Nephron progenitor cell (in vitro differentiated cells): ENCODE measurements at regions not wholly inside any gene's neighbourhood (a gene's known extent, or its start where the extent isn't known, plus 50 kb on each side); places are given as distances from the start of the nearest gene placed in this dataset.

Source experiments
- DNase-seq: peaks from one replicate; pipeline ENCODE4 v3.0.0; 2021
- H3K27ac Mint-ChIP-seq: 2 replicates; pipeline ENCODE4 v1.8.0; 2021; ENCODE audit warnings: mild to moderate bottlenecking, moderate library complexity, mixed read lengths
- H3K27me3 Mint-ChIP-seq: 2 replicates; pipeline ENCODE4 v1.8.0; 2021; ENCODE audit warnings: mild to moderate bottlenecking, low read depth, mixed read lengths; ENCODE audit not compliant: poor library complexity
- H3K36me3 Mint-ChIP-seq: 2 replicates; pipeline ENCODE4 v1.8.0; 2021; ENCODE audit warnings: low read depth, mixed read lengths
- H3K4me1 Mint-ChIP-seq: 2 replicates; pipeline ENCODE4 v1.8.0; 2021; ENCODE audit warnings: mixed read lengths
- H3K4me3 Mint-ChIP-seq: 2 replicates; pipeline ENCODE4 v1.8.0; 2021; ENCODE audit warnings: mild to moderate bottlenecking, moderate library complexity, mixed read lengths
- H3K9me3 Mint-ChIP-seq: 2 replicates; pipeline ENCODE4 v1.8.0; 2021; ENCODE audit warnings: mild to moderate bottlenecking, moderate library complexity, mixed read lengths
- TF ChIP-seq, protein P1 (sequence below): fragments of 200-600 bp; sonication (generic); IDR thresholded peaks from 2 replicates; pipeline ENCODE4 v1.5.0; 2021; ENCODE audit warnings: antibody characterized with exemption

- Mint-ChIP-seq H3K4me1 (peaks cover 6% of the 10 kb centered on the region), H3K27ac (no peak overlapping the region), H3K9me3 (peaks cover 4% of the 10 kb centered on the region), H3K36me3 (no peaks in the 10 kb centered on the region), H3K4me3 (peak overlapping the region; percentile 82), H3K27me3 (peaks cover 67% of the 10 kb centered on the region)
- TF ChIP-seq, protein P1, sequence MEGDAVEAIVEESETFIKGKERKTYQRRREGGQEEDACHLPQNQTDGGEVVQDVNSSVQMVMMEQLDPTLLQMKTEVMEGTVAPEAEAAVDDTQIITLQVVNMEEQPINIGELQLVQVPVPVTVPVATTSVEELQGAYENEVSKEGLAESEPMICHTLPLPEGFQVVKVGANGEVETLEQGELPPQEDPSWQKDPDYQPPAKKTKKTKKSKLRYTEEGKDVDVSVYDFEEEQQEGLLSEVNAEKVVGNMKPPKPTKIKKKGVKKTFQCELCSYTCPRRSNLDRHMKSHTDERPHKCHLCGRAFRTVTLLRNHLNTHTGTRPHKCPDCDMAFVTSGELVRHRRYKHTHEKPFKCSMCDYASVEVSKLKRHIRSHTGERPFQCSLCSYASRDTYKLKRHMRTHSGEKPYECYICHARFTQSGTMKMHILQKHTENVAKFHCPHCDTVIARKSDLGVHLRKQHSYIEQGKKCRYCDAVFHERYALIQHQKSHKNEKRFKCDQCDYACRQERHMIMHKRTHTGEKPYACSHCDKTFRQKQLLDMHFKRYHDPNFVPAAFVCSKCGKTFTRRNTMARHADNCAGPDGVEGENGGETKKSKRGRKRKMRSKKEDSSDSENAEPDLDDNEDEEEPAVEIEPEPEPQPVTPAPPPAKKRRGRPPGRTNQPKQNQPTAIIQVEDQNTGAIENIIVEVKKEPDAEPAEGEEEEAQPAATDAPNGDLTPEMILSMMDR = no peak
- peak; percentile 42 for DNase-seq
Observed at GRCh38 chr13:33349986-33350826, 64.7 kb upstream of the STARD13 start.

DNA sequence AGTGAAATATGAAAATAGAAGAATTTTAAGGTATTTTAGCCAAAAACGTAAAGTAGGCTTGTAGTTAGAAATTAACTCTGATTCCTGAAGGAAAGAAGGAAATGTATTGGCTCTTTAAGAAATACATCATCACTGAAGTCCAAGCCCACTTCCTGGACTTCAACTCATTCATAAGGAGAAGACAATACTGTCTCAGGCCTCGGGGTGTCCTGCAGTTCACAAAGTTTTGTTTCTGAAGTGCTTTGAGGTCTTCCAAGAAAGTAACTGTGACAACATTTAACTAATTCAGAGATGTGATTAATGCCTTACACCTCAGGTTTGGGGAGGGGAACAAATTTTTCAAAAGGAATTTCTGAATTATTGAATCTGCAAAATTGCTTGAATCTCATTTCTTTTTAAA, 65.8 kb upstream of the STARD13 start:
- TF ChIP-seq, protein P1 = no peak
- H3K27me3 Mint-ChIP-seq = peaks cover 75% of the 10 kb centered on the region
- H3K36me3 Mint-ChIP-seq = no peaks in the 10 kb centered on the region
- peaks cover 4% of the 10 kb centered on the region for H3K9me3 Mint-ChIP-seq
- H3K4me3 Mint-ChIP-seq = no peak overlapping the region
- no peak for DNase-seq
- peaks cover 5% of the 10 kb centered on the region for H3K4me1 Mint-ChIP-seq
- H3K27ac Mint-ChIP-seq = no peak overlapping the region

DNA sequence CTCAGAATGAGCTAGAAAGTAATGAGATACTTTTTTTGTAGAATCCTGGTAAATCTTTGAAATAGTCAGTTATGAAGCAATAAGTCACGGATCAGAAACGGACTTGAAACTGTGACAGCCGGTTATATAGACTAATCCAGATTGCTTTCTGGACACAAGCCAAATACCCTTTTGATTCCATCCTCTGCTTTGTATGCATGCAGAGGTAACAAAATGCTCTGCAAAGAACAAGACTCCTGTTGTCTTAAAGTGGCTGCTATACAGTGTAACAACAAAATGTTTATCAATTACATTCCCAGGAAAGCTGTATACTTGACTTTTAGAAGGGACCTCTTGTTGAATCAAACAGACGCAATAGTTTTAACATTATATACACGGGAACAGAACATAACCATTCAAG, 66.5 kb upstream of the STARD13 start:
- H3K4me1 Mint-ChIP-seq = peaks cover 5% of the 10 kb centered on the region
- DNase-seq = no peak
- H3K4me3 Mint-ChIP-seq = no peak overlapping the region
- no peaks in the 10 kb centered on the region for H3K36me3 Mint-ChIP-seq
- peaks cover 74% of the 10 kb centered on the region for H3K27me3 Mint-ChIP-seq
- no peak overlapping the region for H3K27ac Mint-ChIP-seq
- peaks cover 4% of the 10 kb centered on the region for H3K9me3 Mint-ChIP-seq
- TF ChIP-seq, protein P1 = no peak

GRCh38 chr13:33352526-33352925, 67.0 kb upstream of the STARD13 start:
- H3K27me3 Mint-ChIP-seq = peaks cover 70% of the 10 kb centered on the region

GRCh38 chr13:33353210-33353609, 67.7 kb upstream of the STARD13 start:
- Mint-ChIP-seq H3K27ac (no peak overlapping the region), H3K4me1 (peaks cover 5% of the 10 kb centered on the region), H3K27me3 (peaks cover 63% of the 10 kb centered on the region), H3K36me3 (no peaks in the 10 kb centered on the region), H3K4me3 (no peak overlapping the region), H3K9me3 (peaks cover 4% of the 10 kb centered on the region)
- TF ChIP-seq, protein P1 = no peak
- DNase-seq = no peak

More at GRCh38 chr13:33352526-33352925, 67.0 kb upstream of the STARD13 start:
- Mint-ChIP-seq H3K9me3 (peaks cover 4% of the 10 kb centered on the region), H3K36me3 (no peaks in the 10 kb centered on the region), H3K4me3 (no peak overlapping the region), H3K4me1 (peaks cover 5% of the 10 kb centered on the region), H3K27ac (no peak overlapping the region)
- TF ChIP-seq, protein P1 = no peak
- no peak for DNase-seq

- Mint-ChIP-seq H3K4me1 (peaks cover 5% of the 10 kb centered on the region), H3K27ac (no peak overlapping the region), H3K36me3 (no peaks in the 10 kb centered on the region), H3K27me3 (peaks cover 59% of the 10 kb centered on the region), H3K9me3 (peaks cover 4% of the 10 kb centered on the region), H3K4me3 (no peak overlapping the region)
- TF ChIP-seq, protein P1 = no peak
- DNase-seq = no peak
Observed at GRCh38 chr13:33353646-33354045, 68.1 kb upstream of the STARD13 start.
